H9 (cell line): ENCODE measurements at regions not wholly inside any gene's neighbourhood (a gene's known extent, or its start where the extent isn't known, plus 50 kb on each side); places are given as distances from the start of the nearest gene placed in this dataset.
"Not testable (repeated sequence)": the region's sequence is repeated elsewhere in the genome, so short reads cannot be mapped to it uniquely, and the experiment has no call there.

Experiments used
- DNase-seq: peaks from one replicate; pipeline ENCODE4 v3.0.0-alpha.2; 2017
- H2AFZ ChIP-seq: one replicate; pipeline ENCODE4 v1.6.1; 2013; ENCODE audit warnings: mild to moderate bottlenecking, low read length, control low read depth, moderate library complexity
- H2AK5ac ChIP-seq: 2 replicates; pipeline ENCODE4 v1.6.1; 2013; ENCODE audit warnings: low read length, control low read depth, mixed read lengths; ENCODE audit not compliant: insufficient read length
- H2BK120ac ChIP-seq: one replicate; pipeline ENCODE4 v1.6.1; 2013; ENCODE audit warnings: low read depth, mild to moderate bottlenecking, low read length, control low read depth, inconsistent platforms; ENCODE audit not compliant: poor library complexity, severe bottlenecking
- H2BK12ac ChIP-seq: 2 replicates; pipeline ENCODE4 v1.6.1; 2013; ENCODE audit warnings: low read length, control low read depth, mixed read lengths, low read depth; ENCODE audit not compliant: insufficient read length
- H2BK15ac ChIP-seq: 2 replicates; pipeline ENCODE4 v1.6.1; 2013; ENCODE audit warnings: low read depth, low read length, control low read depth
- H2BK20ac ChIP-seq: one replicate; pipeline ENCODE4 v1.6.1; 2013; ENCODE audit warnings: low read depth, mild to moderate bottlenecking, low read length, control low read depth, inconsistent platforms; ENCODE audit not compliant: poor library complexity, severe bottlenecking
- H2BK5ac ChIP-seq: 2 replicates; pipeline ENCODE4 v1.6.1; 2013; ENCODE audit warnings: low read length, control low read depth, mixed read lengths; ENCODE audit not compliant: insufficient read length
- H3K14ac ChIP-seq: 2 replicates; pipeline ENCODE4 v1.6.1; 2013; ENCODE audit warnings: low read length, control low read depth; ENCODE audit not compliant: insufficient read depth
- H3K18ac ChIP-seq: 2 replicates; pipeline ENCODE4 v1.6.1; 2013; ENCODE audit warnings: low read depth, mild to moderate bottlenecking, mixed read lengths, low read length, control low read depth; ENCODE audit not compliant: insufficient read length
- H3K23ac ChIP-seq: 2 replicates; pipeline ENCODE4 v1.6.1; 2013; ENCODE audit warnings: low read length, control low read depth, mixed read lengths, low read depth; ENCODE audit not compliant: insufficient read length
- H3K23me2 ChIP-seq: 2 replicates; pipeline ENCODE4 v1.6.1; 2013; ENCODE audit warnings: low read depth, mild to moderate bottlenecking, mixed read lengths, low read length, control low read depth; ENCODE audit not compliant: insufficient read length, poor library complexity, severe bottlenecking
- H3K27ac ChIP-seq: 2 replicates; pipeline ENCODE4 v1.5.1; 2013; ENCODE audit warnings: low read length, control low read depth, mixed read lengths, low read depth; ENCODE audit not compliant: insufficient read length
- H3K27me3 ChIP-seq: 2 replicates; pipeline ENCODE4 v1.6.1; 2013; ENCODE audit warnings: low read length, control low read depth, inconsistent platforms; ENCODE audit not compliant: insufficient read depth
- H3K4ac ChIP-seq: 2 replicates; pipeline ENCODE4 v1.6.1; 2013; ENCODE audit warnings: low read depth, mild to moderate bottlenecking, control low read depth, inconsistent platforms, low read length, moderate library complexity
- H3K4me1 ChIP-seq: 2 replicates; pipeline ENCODE4 v1.6.1; 2013; ENCODE audit warnings: low read length, control low read depth, inconsistent platforms; ENCODE audit not compliant: insufficient read depth
- H3K4me2 ChIP-seq: 2 replicates; pipeline ENCODE4 v1.6.1; 2013; ENCODE audit warnings: low read length, control low read depth, mixed read lengths; ENCODE audit not compliant: insufficient read length, insufficient read depth
- H3K56ac ChIP-seq: 2 replicates; pipeline ENCODE4 v1.6.1; 2013; ENCODE audit warnings: low read depth, mild to moderate bottlenecking, mixed read lengths, low read length, control low read depth; ENCODE audit not compliant: insufficient read length
- H3K79me1 ChIP-seq: 2 replicates; pipeline ENCODE4 v1.6.1; 2013; ENCODE audit warnings: low read depth, mild to moderate bottlenecking, moderate library complexity, low read length, control low read depth, inconsistent platforms; ENCODE audit not compliant: insufficient read depth, poor library complexity, severe bottlenecking
- H3K79me2 ChIP-seq: 2 replicates; pipeline ENCODE4 v1.6.1; 2013; ENCODE audit warnings: low read length, control low read depth, inconsistent platforms; ENCODE audit not compliant: insufficient read depth
- H3K9ac ChIP-seq: 2 replicates; pipeline ENCODE4 v1.6.1; 2013; ENCODE audit warnings: low read length, control low read depth, mixed read lengths; ENCODE audit not compliant: insufficient read length; ENCODE audit errors: extremely low read depth
- H3K9me3 ChIP-seq: one replicate; pipeline ENCODE4 v1.6.1; 2013; ENCODE audit warnings: low read depth, low read length, inconsistent platforms; ENCODE audit not compliant: control insufficient read depth
- H3T11ph ChIP-seq: one replicate; pipeline ENCODE4 v1.6.1; 2013; ENCODE audit warnings: mild to moderate bottlenecking, low read length, control low read depth, inconsistent platforms
- H4K20me1 ChIP-seq: one replicate; pipeline ENCODE4 v1.6.1; 2013; ENCODE audit not compliant: control insufficient read depth, insufficient read length, insufficient read depth
- H4K5ac ChIP-seq: 2 replicates; pipeline ENCODE4 v1.6.1; 2013; ENCODE audit warnings: low read depth, mild to moderate bottlenecking, mixed read lengths, low read length, control low read depth; ENCODE audit not compliant: insufficient read length
- H4K8ac ChIP-seq: replicated peaks from 2 replicates; pipeline ENCODE4 v1.6.1; 2013; ENCODE audit warnings: low read length, control low read depth, mixed read lengths, low read depth; ENCODE audit not compliant: insufficient read length
- H4K91ac ChIP-seq: 2 replicates; pipeline ENCODE4 v1.6.1; 2013; ENCODE audit warnings: low read depth, mild to moderate bottlenecking, moderate library complexity, mixed read lengths, low read length, control low read depth; ENCODE audit not compliant: insufficient read length
- H3K27ac Mint-ChIP-seq, 3 experiments: 2 replicates in 2 of 3; 3 replicates in 1 of 3; pipeline ENCODE4 v1.8.0; 2020 to 2021; ENCODE audit warnings: mixed read lengths in 3 of 3, mild to moderate bottlenecking in 1 of 3, moderate library complexity in 1 of 3
- H3K27me3 Mint-ChIP-seq: 2 replicates; pipeline ENCODE4 v1.8.0; 2021; ENCODE audit warnings: low read depth, mild to moderate bottlenecking, moderate library complexity, mixed read lengths
- H3K36me3 Mint-ChIP-seq, 3 experiments: 2 replicates in 2 of 3; 3 replicates in 1 of 3; pipeline ENCODE4 v1.8.0; 2020 to 2021; ENCODE audit warnings: low read depth in 3 of 3, mixed read lengths in 3 of 3; ENCODE audit not compliant: insufficient read depth in 1 of 3
- H3K4me1 Mint-ChIP-seq, 2 experiments: 2 replicates each; pipeline ENCODE4 v1.8.0; 2020; ENCODE audit warnings: mixed read lengths in 2 of 2
- H3K4me3 Mint-ChIP-seq, 2 experiments: 2 replicates in 1 of 2; 3 replicates in 1 of 2; pipeline ENCODE4 v1.8.0; 2020 to 2021; ENCODE audit warnings: mild to moderate bottlenecking in 2 of 2, mixed read lengths in 2 of 2, moderate library complexity in 1 of 2
- H3K9me3 Mint-ChIP-seq, 2 experiments: 2 replicates in 1 of 2; 3 replicates in 1 of 2; pipeline ENCODE4 v1.8.0; 2020; ENCODE audit warnings: mild to moderate bottlenecking in 2 of 2, mixed read lengths in 2 of 2, moderate library complexity in 1 of 2
- CTCF ChIP-seq: fragments of 200-600 bp; sonication (generic); conservative IDR thresholded peaks from 3 replicates; pipeline ENCODE4 v1.8.0; 2021; ENCODE audit warnings: antibody characterized with exemption, mild to moderate bottlenecking
- WGBS: extraction: QIAGEN DNeasy Blood & Tissue Kit; methylation state at CpG from one replicate; pipeline ENCODE4 v1.1.7; 2013; ENCODE audit warnings: missing lambda C conversion rate, low lambda C conversion rate, mixed read lengths; ENCODE audit not compliant: insufficient read length; ENCODE audit errors: extremely low coverage; 5-methylcytosine and 5-hydroxymethylcytosine counted together

DNA sequence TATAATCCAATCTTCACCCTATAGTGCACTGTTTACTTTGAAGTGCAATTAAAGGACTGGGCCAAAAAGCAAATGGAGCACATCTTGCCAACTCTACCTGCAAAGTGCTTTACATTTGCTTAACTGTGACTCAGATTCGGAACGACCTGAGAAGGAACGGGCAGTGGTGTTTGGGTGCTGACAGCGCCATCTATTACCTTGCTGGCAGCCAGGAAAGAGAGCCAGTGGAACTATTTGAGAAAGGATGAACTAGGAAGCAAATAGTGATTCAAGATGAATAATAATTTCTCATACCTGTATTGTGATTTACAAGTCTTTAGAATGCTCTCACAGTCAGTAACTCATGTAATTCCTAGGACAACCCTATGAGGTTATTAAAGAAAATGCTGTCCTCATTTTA is 312.9 kb downstream of the PDCD6IP start:
- H3K79me1 ChIP-seq = no peaks in the 10 kb centered on the region
- H4K5ac ChIP-seq = no peak overlapping the region
- no peak overlapping the region for H2AK5ac ChIP-seq
- H3K23ac ChIP-seq = no peak overlapping the region
- H3K9me3 ChIP-seq = no peaks in the 10 kb centered on the region
- no peaks in the 10 kb centered on the region for H3K27me3 ChIP-seq
- Mint-ChIP-seq H3K4me1 (peaks cover 0 to 6% of the 10 kb centered on the region in 2 experiments; a peak in 2 of 4 replicates), H3K27me3 (no peaks in the 10 kb centered on the region), H3K27ac (no peak overlapping the region), H3K4me3 (no peak overlapping the region), H3K9me3 (peaks cover 0 to 5% of the 10 kb centered on the region in 2 experiments; a peak in 2 of 5 replicates), H3K36me3 (no peaks in the 10 kb centered on the region; a peak in 1 of 7 replicates)
- H3T11ph ChIP-seq = no peak overlapping the region
- H4K91ac ChIP-seq = no peak overlapping the region
- TF ChIP-seq CTCF = no peak
- H2BK20ac ChIP-seq = no peak overlapping the region
- H3K23me2 ChIP-seq = no peaks in the 10 kb centered on the region
- no peak overlapping the region for H3K9ac ChIP-seq
- no peaks in the 10 kb centered on the region for H3K79me2 ChIP-seq
- no peak overlapping the region for H2BK15ac ChIP-seq
- no CpG with 5 or more reads among the region's 4 CpGs for WGBS
- no peak overlapping the region for H3K56ac ChIP-seq
- H2BK5ac ChIP-seq = no peak overlapping the region
- no peak overlapping the region for H3K4ac ChIP-seq
- H3K4me1 ChIP-seq = no peaks in the 10 kb centered on the region
- H3K27ac ChIP-seq = no peak overlapping the region
- no peak overlapping the region for H2AFZ ChIP-seq
- no peak for DNase-seq
- no peak overlapping the region for H3K4me2 ChIP-seq
- H3K18ac ChIP-seq = no peak overlapping the region
- H3K14ac ChIP-seq = no peak overlapping the region
- H2BK120ac ChIP-seq = no peak overlapping the region
- H4K20me1 ChIP-seq = no peaks in the 10 kb centered on the region
- H2BK12ac ChIP-seq = no peak overlapping the region
- no peak overlapping the region for H4K8ac ChIP-seq

DNA sequence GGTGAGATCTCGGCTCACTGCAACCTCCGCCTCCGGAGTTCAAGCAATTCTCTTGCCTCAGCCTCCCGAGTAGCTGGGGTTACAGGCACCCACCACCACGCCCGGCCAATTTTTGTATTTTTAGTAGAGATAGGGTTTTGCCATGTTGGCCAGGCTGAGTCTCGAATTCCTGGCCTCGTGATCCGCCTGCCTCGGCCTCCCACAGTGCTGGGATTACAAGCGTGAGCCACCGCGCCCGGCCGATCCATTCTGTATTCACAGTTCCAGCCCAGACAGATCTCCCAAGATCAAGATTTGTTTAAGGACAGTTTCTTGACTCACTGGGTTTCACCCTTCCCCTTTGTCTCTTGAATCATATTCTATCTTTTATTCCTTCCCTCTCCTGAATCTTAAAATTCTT is 313.8 kb downstream of the PDCD6IP start:
- H3K9ac ChIP-seq, H3K23me2 ChIP-seq, H3K27me3 ChIP-seq, H2BK20ac ChIP-seq, H3K4me3 Mint-ChIP-seq, H4K5ac ChIP-seq, H3K79me2 ChIP-seq, H2BK5ac ChIP-seq, H3K9me3 ChIP-seq, H4K8ac ChIP-seq, H3K4me1 ChIP-seq, H3K23ac ChIP-seq, H3K56ac ChIP-seq, H3K4me2 ChIP-seq, H3K4me1 Mint-ChIP-seq, H2AK5ac ChIP-seq, H3T11ph ChIP-seq, H2AFZ ChIP-seq, H3K14ac ChIP-seq, H3K36me3 Mint-ChIP-seq, H3K27me3 Mint-ChIP-seq, H2BK120ac ChIP-seq, H3K9me3 Mint-ChIP-seq, H4K20me1 ChIP-seq, DNase-seq, H3K27ac Mint-ChIP-seq, H3K18ac ChIP-seq, H3K79me1 ChIP-seq, H2BK15ac ChIP-seq, H3K27ac ChIP-seq, H3K4ac ChIP-seq, H4K91ac ChIP-seq, H2BK12ac ChIP-seq: not testable (repeated sequence)
- WGBS = no CpG with 5 or more reads among the region's 15 CpGs
